ENCODE measurements at regions not wholly inside any gene's neighbourhood (a gene's known extent, or its start where the extent isn't known, plus 50 kb on each side); places are given as distances from the start of the nearest gene placed in this dataset.
A peak's percentile ranks its signal among the peaks of the same experiment; 100 is the strongest.

- no peak for DNase-seq
Observed at GRCh38 chr14:71471634-71472355, 460.4 kb upstream of the RGS6 start.

- peak in 1 of 3 experiments; percentile 69 for DNase-seq
Observed at GRCh38 chr14:71472356-71473340, 459.6 kb upstream of the RGS6 start.

GRCh38 chr14:71473843-71474242, 458.4 kb upstream of the RGS6 start:
- peak in 1 of 3 experiments; percentile 51 for DNase-seq

- peak; percentile 41 to 74 (median 66) for DNase-seq
Observed at GRCh38 chr14:71474301-71475265, 457.6 kb upstream of the RGS6 start.

- DNase-seq, result no peak
Observed at GRCh38 chr14:71475916-71476315, 456.3 kb upstream of the RGS6 start.

- no peak for DNase-seq
Observed at GRCh38 chr14:71478542-71478941, 453.7 kb upstream of the RGS6 start.

GRCh38 chr14:71481021-71481654, 451.1 kb upstream of the RGS6 start:
- peak in 1 of 3 experiments; percentile 35 for DNase-seq

GRCh38 chr14:71482671-71483070, 449.6 kb upstream of the RGS6 start:
- no peak for DNase-seq

- DNase-seq, result no peak
Observed at GRCh38 chr14:71483154-71483553, 449.1 kb upstream of the RGS6 start.

- no peak for DNase-seq
Observed at GRCh38 chr14:71485833-71486232, 446.4 kb upstream of the RGS6 start.

GRCh38 chr14:71486279-71486678, 445.9 kb upstream of the RGS6 start:
- DNase-seq, result no peak

- peak in 1 of 3 experiments; percentile 5 for DNase-seq
Observed at GRCh38 chr14:71487449-71487848, 444.8 kb upstream of the RGS6 start.

GRCh38 chr14:71487941-71488340, 444.3 kb upstream of the RGS6 start:
- DNase-seq, result no peak

GRCh38 chr14:71488703-71489191, 443.5 kb upstream of the RGS6 start:
- DNase-seq, result no peak

- no peak for DNase-seq
Observed at GRCh38 chr14:71489742-71490141, 442.5 kb upstream of the RGS6 start.

- no peak for DNase-seq
Observed at GRCh38 chr14:71491931-71492330, 440.3 kb upstream of the RGS6 start.

GRCh38 chr14:71492346-71492745, 439.9 kb upstream of the RGS6 start:
- no peak for DNase-seq

GRCh38 chr14:71497645-71498086, 434.6 kb upstream of the RGS6 start:
- peak; percentile 24 to 83 (median 79) for DNase-seq

- DNase-seq, result peak in 2 of 3 experiments; percentile 37 to 67
Observed at GRCh38 chr14:71498212-71498611, 434.0 kb upstream of the RGS6 start.

GRCh38 chr14:71499018-71499417, 433.2 kb upstream of the RGS6 start:
- DNase-seq, result no peak

GRCh38 chr14:71507681-71508080, 424.5 kb upstream of the RGS6 start:
- DNase-seq, result no peak

- no peak for DNase-seq
Observed at GRCh38 chr14:71508901-71509300, 423.3 kb upstream of the RGS6 start.
